Erythroblast (primary cell): ENCODE measurements at regions not wholly inside any gene's neighbourhood (a gene's known extent, or its start where the extent isn't known, plus 50 kb on each side); places are given as distances from the start of the nearest gene placed in this dataset.

ENCODE experiments used
- GATA1 ChIP-seq: IDR thresholded peaks from 2 replicates; pipeline ENCODE4 v1.6.1; 2011; ENCODE audit warnings: low read depth, mild to moderate bottlenecking, control low read depth, low read length, moderate library complexity
- POLR2A ChIP-seq: IDR thresholded peaks from 2 replicates; pipeline ENCODE4 v1.6.1; 2011; ENCODE audit warnings: mild to moderate bottlenecking, low read length

GRCh38 chr6:76788155-76788554 lies 675.1 kb downstream of the HTR1B start:
- TF ChIP-seq POLR2A = no peak
- no peak for TF ChIP-seq GATA1
